Stimulated activated effector memory CD8-positive, alpha-beta T cell treated with anti-CD3 and anti-CD28 coated beads, Interleukin-12 subunit alpha, Interleukin-12 subunit beta, amount 100 ng/mL, for 72 hours (primary cell): ENCODE measurements at regions not wholly inside any gene's neighbourhood (a gene's known extent, or its start where the extent isn't known, plus 50 kb on each side); places are given as distances from the start of the nearest gene placed in this dataset.

Experiments used
- ATAC-seq: fragments of 150-1000 bp; cut with Tn5 transposase; 2 replicates; pipeline ENCODE4 v1.10.0; 2021
- DNase-seq, 2 donors: peaks; one replicate each; pipeline ENCODE4 v3.0.0; 2021 to 2022; ENCODE audit warnings: low spot score in 2 of 2
- H3K27ac Mint-ChIP-seq: one replicate; pipeline ENCODE4 v1.8.0; 2022; ENCODE audit warnings: mild to moderate bottlenecking, mixed read lengths
- H3K36me3 Mint-ChIP-seq: one replicate; pipeline ENCODE4 v1.8.0; 2022; ENCODE audit warnings: mild to moderate bottlenecking, mixed read lengths
- H3K4me1 Mint-ChIP-seq: one replicate; pipeline ENCODE4 v1.8.0; 2022; ENCODE audit warnings: mixed read lengths
- H3K4me3 Mint-ChIP-seq: one replicate; pipeline ENCODE4 v1.8.0; 2022; ENCODE audit warnings: mild to moderate bottlenecking, mixed read lengths
- H3K9me3 Mint-ChIP-seq: one replicate; pipeline ENCODE4 v1.8.0; 2022; ENCODE audit warnings: mixed read lengths

DNA sequence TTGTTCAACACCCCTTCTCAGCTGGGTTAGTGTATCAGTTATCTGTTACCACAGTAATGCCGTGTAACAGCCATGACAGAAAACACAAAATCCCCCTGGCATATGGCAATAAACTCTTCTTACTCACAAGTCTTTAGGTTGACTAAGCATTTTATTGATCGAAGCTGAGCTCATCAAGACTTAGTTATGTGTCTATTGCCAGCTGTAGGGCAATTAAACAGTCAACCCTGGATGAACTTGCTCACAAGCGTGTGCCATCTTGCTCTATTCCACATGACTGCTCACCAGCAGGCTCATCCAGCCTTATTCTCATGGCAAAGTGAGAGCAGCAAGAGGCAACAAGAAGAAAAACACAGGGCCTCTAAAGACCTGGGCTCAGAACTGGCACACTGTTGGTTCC lies 333.8 kb upstream of the PTBP2 start:
- Mint-ChIP-seq H3K27ac (no peak overlapping the region), H3K4me3 (no peak overlapping the region), H3K9me3 (peaks cover 7% of the 10 kb centered on the region), H3K4me1 (no peaks in the 10 kb centered on the region), H3K36me3 (no peaks in the 10 kb centered on the region)
- DNase-seq, result no peak
- no peak for ATAC-seq

DNA sequence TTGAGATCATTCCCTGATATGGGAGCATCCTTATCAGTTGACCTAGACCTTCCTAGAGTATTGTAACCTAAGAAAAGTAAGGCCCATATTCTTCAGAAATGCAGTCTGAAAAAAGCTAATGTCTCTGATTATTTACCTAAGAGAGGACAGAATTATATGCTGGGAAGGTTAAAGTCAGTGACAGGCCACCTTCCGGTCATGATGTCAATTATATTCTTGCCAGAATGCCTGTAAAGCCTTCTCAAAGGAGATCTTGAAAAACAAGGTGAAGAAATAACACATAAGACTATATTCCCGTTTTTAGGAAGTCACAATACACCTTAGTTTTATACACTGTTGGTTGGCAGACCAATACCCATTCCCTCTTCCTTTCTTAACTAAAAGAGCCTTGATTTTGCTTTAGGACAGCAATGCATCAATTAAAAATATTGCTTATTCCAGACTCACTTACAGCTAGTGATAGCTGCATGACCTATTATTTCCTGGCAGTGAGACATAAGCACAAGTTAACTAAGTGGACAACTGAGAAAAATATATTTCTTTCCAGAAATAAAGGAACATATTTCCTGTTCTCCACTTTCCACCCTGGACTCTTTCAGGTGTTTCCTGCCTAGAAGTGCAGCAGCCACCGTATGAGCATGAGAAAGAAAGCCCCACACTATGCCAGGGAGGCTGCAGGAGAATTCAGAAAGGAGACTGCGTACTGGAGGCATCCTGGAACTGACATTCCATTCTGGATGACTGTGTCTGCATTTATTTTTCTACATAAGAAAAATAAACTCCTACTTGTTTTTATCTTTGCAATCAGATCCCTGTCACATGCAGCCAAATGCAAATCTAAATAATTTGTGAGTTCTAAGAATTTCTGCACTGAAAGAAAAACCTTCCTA lies 332.9 kb upstream of the PTBP2 start:
- Mint-ChIP-seq H3K27ac (no peak overlapping the region), H3K4me3 (no peak overlapping the region), H3K4me1 (no peaks in the 10 kb centered on the region), H3K36me3 (no peaks in the 10 kb centered on the region), H3K9me3 (peaks cover 7% of the 10 kb centered on the region)
- ATAC-seq (no peak), DNase-seq (no peak)

DNA sequence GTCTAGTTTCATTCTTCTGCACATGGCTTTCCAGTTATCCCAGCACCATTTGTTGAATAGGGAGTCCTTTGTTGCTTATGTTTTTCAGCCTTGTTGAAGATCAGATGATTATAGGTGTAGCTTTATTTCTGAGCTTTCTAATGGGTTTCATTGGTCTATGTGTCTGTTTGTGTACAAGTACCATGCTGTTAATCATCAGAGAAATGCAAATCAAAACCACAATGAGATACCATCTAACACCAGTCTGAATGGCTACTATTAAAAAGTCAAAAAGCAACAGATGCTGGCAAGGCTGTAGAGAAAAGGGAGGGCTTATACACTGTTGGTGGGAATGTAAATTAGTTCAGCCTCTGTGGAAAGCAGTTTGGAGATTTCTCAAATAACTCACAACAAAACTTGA lies 321.5 kb upstream of the PTBP2 start:
- Mint-ChIP-seq H3K9me3 (peaks cover 10% of the 10 kb centered on the region), H3K27ac (no peak overlapping the region), H3K4me3 (no peak overlapping the region), H3K36me3 (no peaks in the 10 kb centered on the region), H3K4me1 (no peaks in the 10 kb centered on the region)
- DNase-seq (no peak), ATAC-seq (no peak)

DNA sequence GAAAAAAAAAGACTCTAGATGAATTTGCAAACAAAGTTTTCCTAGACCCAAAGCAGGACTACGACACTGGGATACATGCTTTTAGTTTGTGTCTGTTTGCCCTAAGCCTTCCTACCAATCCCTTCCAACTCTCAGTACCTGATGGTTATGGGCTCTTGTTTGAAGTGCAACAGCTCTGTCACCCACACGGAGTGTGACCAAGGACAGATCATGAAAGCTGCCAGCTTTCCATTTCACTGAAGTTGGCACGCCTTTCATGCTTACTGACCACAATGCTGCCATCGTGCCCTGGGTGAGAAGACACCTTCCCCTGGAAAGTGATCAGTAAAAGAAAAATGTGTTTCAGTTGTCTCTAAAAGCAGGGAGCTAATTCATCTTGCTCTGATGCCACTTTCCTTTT lies 312.5 kb upstream of the PTBP2 start:
- Mint-ChIP-seq H3K4me1 (no peaks in the 10 kb centered on the region), H3K36me3 (no peaks in the 10 kb centered on the region), H3K27ac (no peak overlapping the region), H3K9me3 (peaks cover 9% of the 10 kb centered on the region), H3K4me3 (no peak overlapping the region)
- ATAC-seq (no peak), DNase-seq (no peak)

DNA sequence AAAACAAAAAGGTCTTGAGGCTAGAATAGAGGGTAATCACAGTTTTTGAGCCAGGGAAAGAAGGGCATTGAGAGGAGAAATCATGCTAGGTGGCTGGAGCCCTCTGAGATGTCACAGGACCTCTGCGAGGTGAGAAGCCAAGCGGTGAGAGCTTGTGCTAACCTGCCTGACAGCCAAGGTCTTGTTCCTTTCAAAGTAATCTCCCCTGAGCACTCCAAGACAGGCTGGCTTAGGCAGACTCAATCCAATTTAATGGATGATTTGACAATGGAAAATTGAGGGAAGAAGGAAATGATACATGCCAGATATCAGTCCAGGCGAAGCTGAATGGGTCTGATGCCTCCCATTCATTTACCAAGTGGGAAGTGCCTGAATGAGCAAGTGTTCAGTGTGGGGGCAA lies 311.9 kb upstream of the PTBP2 start:
- no peak overlapping the region for H3K4me3 Mint-ChIP-seq
- no peaks in the 10 kb centered on the region for H3K4me1 Mint-ChIP-seq
- ATAC-seq (no peak), DNase-seq (no peak)
- H3K9me3 Mint-ChIP-seq, result peaks cover 9% of the 10 kb centered on the region
- no peak overlapping the region for H3K27ac Mint-ChIP-seq
- no peaks in the 10 kb centered on the region for H3K36me3 Mint-ChIP-seq

DNA sequence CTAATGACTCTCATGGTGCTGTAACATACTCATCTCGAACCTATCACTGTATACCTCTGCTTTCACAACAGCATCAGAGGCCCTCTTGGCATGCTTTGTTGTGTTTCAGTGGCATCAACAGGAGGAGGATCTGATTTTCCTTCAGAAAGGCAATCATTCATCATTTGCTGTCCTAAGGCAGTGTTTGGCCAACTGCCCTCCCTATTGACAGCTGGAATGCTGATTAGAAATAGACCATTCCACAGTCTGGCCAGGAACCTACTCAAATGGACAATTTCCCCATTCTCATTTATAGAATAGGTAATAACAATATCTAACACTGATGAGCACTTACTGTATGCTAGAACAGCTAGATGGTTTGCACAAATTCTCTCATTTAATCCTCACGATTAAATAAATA lies 310.6 kb upstream of the PTBP2 start:
- Mint-ChIP-seq H3K9me3 (peaks cover 9% of the 10 kb centered on the region), H3K36me3 (no peaks in the 10 kb centered on the region), H3K4me1 (no peaks in the 10 kb centered on the region), H3K4me3 (no peak overlapping the region), H3K27ac (no peak overlapping the region)
- DNase-seq, result no peak
- no peak for ATAC-seq

DNA sequence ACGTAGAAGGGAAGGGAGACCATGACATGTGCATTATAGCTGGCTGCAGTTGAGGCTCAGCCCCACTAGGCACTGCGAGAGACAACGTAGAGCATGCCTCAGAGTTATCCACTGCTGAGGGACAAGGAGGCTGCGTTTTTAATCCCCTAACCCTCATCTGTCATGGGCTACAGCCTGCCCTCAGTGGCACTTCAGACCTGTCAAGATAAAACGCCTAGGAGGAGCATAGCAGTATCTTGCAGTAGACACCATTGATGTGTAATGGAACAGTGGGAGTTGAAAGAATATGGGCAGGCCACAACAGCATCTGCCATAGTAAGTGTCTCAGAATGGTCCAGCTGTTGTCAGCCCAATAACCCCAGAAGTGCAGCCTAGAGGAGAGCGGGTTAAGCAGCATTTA lies 307.0 kb upstream of the PTBP2 start:
- Mint-ChIP-seq H3K36me3 (no peaks in the 10 kb centered on the region), H3K27ac (no peak overlapping the region), H3K4me3 (no peak overlapping the region), H3K4me1 (no peaks in the 10 kb centered on the region), H3K9me3 (peaks cover 4% of the 10 kb centered on the region)
- DNase-seq (no peak), ATAC-seq (no peak)

DNA sequence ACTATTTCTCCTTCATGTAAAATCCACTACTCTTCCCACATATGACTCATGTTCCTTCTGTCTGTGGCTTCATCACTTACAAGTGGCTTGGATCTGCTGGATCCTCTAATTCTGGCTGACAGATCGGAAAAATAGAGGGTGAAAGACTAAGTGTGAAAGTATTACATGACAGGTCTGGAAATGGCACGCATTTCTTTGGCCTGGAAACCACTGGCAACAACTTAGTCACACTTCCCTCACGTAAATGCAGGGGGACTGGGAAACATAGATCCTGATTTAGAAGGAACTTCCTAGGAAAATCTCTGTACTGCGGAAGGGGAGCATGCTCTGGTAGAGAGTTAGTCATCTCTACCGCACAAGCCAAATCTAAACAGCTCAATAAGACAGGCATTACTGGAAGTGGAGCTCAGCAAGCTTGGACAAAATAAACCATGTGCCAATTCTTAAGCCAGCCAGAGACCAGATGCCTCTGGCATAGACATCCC lies 305.4 kb upstream of the PTBP2 start:
- Mint-ChIP-seq H3K4me1 (no peaks in the 10 kb centered on the region), H3K4me3 (no peak overlapping the region)
- DNase-seq, result no peak

DNA sequence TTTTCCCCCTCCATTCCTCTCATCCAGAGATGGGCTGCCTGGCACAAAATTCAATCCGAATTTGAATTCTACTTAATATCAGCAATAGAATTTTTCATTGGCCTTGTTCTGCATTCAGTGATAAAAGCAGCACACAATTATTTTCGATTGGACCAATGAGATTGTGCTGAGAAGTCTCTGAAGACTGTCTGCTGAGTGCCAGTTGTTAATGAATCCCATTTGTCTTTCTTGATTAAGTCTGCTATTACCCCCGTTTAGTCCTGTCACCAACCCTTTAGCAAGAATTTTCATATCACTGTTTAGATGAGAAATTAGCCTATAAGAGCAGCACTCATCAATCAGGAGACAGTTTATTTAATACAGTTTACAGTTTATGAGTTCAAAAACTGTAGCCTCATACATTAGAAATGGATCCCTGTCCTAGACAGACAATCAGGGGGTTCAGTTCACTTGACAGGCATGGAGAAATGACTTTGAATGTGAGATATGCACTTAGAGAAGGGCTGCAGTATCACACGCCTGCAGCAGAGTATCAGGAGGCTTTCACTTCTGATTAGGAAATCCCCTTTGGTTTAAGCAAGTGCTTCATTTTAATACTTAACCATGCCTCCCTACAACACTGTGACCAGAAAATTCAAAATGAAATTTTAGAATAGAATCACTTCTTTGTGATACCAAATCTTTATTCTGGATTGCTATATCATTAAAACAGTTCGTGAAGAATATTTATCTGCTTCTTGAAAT lies 304.7 kb upstream of the PTBP2 start:
- H3K9me3 Mint-ChIP-seq, result no peaks in the 10 kb centered on the region
- H3K4me3 Mint-ChIP-seq, result no peak overlapping the region
- DNase-seq (no peak), ATAC-seq (no peak)
- no peak overlapping the region for H3K27ac Mint-ChIP-seq
- no peaks in the 10 kb centered on the region for H3K4me1 Mint-ChIP-seq
- no peaks in the 10 kb centered on the region for H3K36me3 Mint-ChIP-seq

More for the DNA sequence above, 305.4 kb upstream of the PTBP2 start:
- H3K36me3 Mint-ChIP-seq, result no peaks in the 10 kb centered on the region
- H3K27ac Mint-ChIP-seq, result no peak overlapping the region
- no peak for ATAC-seq
- H3K9me3 Mint-ChIP-seq, result no peaks in the 10 kb centered on the region

DNA sequence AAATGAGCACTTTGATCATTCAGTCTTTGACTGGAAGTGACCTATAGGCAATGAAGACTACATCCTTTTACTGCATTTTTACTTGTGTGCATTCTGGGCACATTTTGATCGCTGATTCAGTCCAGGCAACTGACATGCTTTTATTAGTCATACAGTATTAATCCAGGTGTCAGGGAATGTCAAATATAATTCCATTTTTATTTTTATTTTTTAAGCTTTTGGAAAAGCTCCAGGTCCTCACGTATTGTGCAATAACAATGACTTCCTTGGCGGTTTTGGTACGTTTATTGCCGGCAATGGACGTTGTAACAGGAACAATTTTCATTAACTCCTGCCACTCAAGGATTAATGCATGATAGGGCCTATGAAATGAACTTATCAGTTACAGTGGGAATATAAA lies 302.6 kb upstream of the PTBP2 start:
- DNase-seq, result no peak
- Mint-ChIP-seq H3K9me3 (no peaks in the 10 kb centered on the region), H3K4me3 (no peak overlapping the region), H3K36me3 (no peaks in the 10 kb centered on the region), H3K27ac (no peak overlapping the region), H3K4me1 (no peaks in the 10 kb centered on the region)
- no peak for ATAC-seq

DNA sequence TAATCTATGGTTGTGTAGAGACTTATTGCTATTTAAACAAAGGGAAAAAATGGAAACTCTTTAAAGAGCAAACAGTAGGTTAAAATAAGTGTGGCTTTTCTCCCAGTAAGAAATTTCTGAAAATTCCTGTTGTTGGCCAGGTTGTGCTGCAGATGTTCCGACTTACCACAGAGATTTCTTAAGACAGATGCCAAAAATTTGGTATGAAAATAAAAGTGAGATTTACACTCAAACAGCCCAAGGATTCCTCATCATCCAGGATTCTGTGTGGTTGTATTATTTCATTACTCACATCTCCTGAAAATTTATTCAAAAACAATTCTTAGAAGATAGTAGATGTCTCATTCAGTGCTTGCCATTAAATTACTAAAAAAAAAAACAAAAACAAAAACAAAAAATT lies 296.7 kb upstream of the PTBP2 start:
- no peaks in the 10 kb centered on the region for H3K4me1 Mint-ChIP-seq
- DNase-seq, result no peak
- ATAC-seq, result no peak
- no peak overlapping the region for H3K27ac Mint-ChIP-seq
- H3K4me3 Mint-ChIP-seq, result no peak overlapping the region
- no peaks in the 10 kb centered on the region for H3K36me3 Mint-ChIP-seq
- peaks cover 3% of the 10 kb centered on the region for H3K9me3 Mint-ChIP-seq

DNA sequence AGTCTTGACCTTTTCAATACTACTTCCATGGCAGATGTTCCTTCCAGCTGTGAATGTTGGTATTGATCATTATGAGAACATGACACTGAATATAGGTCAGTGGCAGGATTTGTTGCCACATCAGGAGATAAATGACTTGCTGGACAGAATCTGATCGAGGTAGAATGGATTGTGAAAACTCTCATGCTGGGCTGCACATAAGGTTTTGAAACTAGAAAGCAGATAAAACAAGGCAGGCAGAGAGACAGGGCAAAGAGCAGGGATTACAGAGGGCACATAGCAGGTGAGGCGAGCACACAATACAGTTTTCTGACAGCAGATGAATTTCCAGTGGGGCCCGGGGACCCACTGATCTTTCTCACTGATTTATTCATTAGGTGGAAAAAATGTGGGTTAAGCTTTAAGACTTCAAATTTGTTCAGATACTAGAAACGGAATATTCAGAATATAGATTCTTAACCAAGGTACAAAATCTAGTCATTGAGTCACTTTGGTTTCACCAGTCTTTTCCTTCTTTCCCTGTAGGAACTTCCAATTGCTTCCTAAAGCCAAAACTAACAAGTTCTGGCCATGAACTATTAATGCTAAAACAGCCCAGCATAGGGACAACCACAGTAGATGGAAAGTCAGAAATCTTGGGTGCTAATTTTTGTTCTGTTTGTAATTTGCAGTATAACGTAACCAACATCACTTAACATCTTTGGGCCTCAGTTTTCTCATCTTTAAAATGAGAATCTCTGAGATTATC lies 296.0 kb upstream of the PTBP2 start:
- ATAC-seq, result no peak
- no peaks in the 10 kb centered on the region for H3K36me3 Mint-ChIP-seq
- H3K4me1 Mint-ChIP-seq, result no peaks in the 10 kb centered on the region
- H3K4me3 Mint-ChIP-seq, result no peak overlapping the region
- H3K9me3 Mint-ChIP-seq, result peaks cover 3% of the 10 kb centered on the region
- no peak for DNase-seq
- H3K27ac Mint-ChIP-seq, result no peak overlapping the region

DNA sequence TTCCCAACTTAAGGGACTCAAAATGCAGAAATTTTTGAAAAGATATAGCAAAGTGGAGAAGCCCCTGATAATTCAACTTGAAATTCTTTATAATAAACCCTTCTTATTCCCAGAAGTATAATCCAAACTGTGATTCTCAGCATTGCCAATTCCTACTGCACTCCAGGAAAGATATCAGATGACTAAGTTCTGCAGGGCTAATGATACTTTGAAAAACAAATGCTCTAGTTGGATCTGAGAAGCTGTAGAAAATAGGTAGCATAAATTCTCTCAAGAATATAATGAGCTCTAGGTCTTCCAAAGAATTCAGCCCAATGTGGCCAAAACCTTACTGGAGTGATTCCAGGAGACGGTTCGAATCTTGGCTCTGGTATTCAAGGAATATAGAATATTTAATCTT lies 294.0 kb upstream of the PTBP2 start:
- H3K9me3 Mint-ChIP-seq, result peaks cover 7% of the 10 kb centered on the region
- ATAC-seq, result no peak
- H3K4me1 Mint-ChIP-seq, result no peaks in the 10 kb centered on the region

DNA sequence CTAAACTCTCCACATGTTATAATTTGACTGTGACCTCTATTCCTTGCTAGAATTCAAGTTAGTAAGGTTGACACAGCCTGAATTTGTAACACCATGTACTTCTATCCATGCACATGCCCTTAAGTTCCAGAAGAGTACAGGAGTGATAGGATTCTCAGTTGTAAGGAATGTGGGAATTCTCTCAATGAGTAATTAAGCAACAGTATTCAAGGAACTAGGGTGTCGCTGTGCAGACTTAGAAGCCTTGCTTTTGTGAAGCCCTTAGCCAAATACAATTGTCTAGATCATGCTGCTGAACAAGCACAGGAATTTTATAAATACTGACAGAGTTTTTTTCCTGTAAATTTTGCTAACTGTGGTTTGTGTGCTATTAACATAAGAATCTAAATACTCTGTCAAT lies 276.3 kb upstream of the PTBP2 start:
- H3K36me3 Mint-ChIP-seq, result no peaks in the 10 kb centered on the region
- no peaks in the 10 kb centered on the region for H3K4me1 Mint-ChIP-seq
- no peak overlapping the region for H3K4me3 Mint-ChIP-seq
- peaks cover 5% of the 10 kb centered on the region for H3K9me3 Mint-ChIP-seq
- no peak for ATAC-seq
- no peak for DNase-seq
- H3K27ac Mint-ChIP-seq, result no peak overlapping the region

More for the DNA sequence above, 294.0 kb upstream of the PTBP2 start:
- no peak overlapping the region for H3K27ac Mint-ChIP-seq
- H3K36me3 Mint-ChIP-seq, result no peaks in the 10 kb centered on the region
- no peak overlapping the region for H3K4me3 Mint-ChIP-seq
- DNase-seq, result no peak

DNA sequence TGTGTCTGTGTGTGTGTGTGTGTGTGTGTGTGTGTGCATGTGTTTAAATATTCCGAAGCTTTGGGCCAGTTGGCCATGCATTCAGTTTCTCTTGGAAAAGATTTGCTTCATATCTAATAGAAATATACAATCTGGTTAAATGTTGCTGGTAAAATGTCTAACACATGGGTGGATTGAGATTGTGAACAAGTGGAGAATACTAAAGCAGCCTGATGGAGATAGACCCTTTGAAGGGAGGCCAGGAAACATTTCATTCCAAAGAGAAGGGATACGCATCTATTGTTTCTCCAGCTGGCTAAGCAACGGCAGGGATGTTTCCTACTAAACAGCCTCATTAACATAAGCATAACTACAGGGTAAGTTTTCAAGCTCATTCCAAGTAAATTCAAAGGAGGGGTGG lies 257.5 kb upstream of the PTBP2 start:
- no peaks in the 10 kb centered on the region for H3K36me3 Mint-ChIP-seq
- DNase-seq, result no peak
- no peak overlapping the region for H3K27ac Mint-ChIP-seq
- H3K4me3 Mint-ChIP-seq, result no peak overlapping the region
- H3K9me3 Mint-ChIP-seq, result no peaks in the 10 kb centered on the region
- no peak for ATAC-seq
- H3K4me1 Mint-ChIP-seq, result no peaks in the 10 kb centered on the region
